Renal cortex interstitium (tissue), 11 donors: ENCODE measurements at regions not wholly inside any gene's neighbourhood (a gene's known extent, or its start where the extent isn't known, plus 50 kb on each side); places are given as distances from the start of the nearest gene placed in this dataset.

ENCODE experiments used
- DNase-seq, 11 donors: peaks; one replicate each; pipeline ENCODE4 v3.0.0-alpha.2; 2013; ENCODE audit warnings: low read depth in 9 of 11, low spot score in 4 of 11; ENCODE audit errors: extremely low read depth in 1 of 11

GRCh38 chr12:126492181-126492580, 1426.9 kb downstream of the AACS start:
- DNase-seq = no peak

DNA sequence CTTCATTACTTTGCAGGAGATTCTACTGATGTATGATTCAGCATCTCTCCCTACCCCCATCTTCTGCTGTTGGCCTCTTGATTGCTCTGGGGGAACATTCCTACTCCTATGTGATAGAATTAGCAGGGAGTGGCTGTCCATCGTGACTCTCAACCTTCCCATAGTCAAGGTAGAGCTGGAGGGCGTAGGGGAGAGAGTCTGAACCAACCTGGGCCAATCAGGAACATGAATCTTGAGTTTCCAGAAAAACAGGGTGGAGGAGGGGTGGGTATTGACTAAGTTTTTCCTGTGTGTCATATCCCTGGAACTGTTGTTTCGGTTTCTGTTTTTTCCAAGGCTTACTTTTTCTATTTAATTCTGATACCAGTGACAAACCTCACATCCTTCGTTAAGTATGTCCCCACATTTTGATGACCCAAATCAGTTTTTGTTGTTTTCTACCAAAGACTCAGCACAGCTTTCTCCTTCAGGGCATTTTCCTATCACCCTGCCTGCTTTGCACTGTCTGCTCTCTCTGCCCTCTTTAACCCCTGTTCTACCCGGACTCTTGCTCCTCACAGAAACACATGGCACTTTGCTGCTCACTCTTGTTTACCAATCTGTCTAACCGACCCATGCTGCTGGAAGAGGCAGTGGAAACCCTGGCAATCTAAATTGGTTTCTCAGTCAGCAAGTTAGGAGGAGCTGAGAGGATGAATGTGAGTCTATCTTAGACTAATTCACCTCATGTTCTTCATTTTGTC, 1428.3 kb downstream of the AACS start:
- no peak for DNase-seq

GRCh38 chr12:126496201-126496600, 1431.0 kb downstream of the AACS start:
- no peak for DNase-seq

- DNase-seq = no peak
Measured at GRCh38 chr12:126506426-126507182, 1441.4 kb downstream of the AACS start.

DNA sequence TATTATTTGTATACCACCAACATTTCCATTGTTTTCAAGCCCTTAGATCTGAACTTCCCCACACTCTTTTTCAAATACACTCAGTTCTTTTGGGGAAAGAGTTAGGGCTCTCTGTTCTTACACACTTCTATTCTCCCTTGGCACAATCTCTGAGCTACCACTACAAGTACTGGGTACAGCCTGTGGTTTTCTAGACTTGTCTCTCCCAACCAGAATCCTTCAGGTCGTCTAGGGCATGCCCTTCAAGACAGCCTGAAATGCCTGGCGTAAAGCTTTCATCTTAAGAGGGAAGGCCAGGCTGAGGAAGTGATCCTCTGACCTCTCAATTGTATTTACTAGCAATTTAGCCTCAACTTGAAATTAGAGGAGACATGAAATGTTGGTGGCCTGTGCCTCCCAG, 1442.0 kb downstream of the AACS start:
- no peak for DNase-seq

- no peak for DNase-seq
Measured at GRCh38 chr12:126509572-126509971, 1444.3 kb downstream of the AACS start.

DNA sequence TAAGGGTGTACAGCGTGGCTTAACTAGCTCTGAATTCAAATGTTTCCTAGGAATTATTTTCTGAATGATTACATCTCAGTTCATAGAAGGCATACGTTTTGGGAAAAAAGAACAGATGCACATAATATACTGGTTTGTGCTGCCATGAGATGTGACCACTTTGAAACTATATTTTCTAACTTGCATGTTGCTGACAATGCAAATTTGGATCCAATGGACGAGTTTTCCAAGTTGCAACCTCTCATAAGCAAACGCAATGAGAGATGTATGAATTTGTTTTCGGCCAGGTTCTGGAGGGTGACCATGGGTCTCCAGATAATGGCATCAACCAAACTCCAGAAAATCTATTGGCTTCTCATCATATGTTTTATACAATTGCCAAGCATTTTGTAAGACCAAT, 1445.4 kb downstream of the AACS start:
- DNase-seq = no peak

GRCh38 chr12:126512916-126513913, 1448.0 kb downstream of the AACS start:
- no peak for DNase-seq

DNA sequence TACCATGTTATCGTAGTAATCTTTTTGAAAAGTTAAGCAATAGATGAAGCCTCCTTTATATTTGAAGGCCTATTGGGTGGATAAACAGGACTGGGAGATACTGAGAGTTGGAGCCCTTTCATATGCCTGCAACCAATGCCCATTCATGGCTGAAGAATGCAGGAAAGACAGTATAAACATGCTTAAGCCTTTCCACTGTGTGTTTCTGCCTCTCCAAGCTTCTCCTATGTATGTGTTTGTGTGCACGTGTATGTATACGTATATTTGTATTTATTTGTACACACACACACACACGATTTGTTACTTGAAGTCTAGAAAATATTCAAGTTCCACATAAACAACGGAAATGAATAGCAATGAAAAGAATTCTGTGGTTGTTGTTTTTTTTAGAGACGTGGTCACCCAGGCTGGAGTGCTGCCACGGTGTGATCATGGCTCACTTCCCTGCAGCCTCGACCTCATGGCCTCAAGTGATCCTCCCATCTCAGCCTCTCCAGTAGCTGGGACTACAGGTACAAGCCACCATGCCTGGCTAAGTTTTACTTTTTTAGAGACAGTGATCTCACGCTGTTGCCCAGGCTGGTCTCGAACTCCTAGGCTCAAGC, 1453.5 kb downstream of the AACS start:
- no peak for DNase-seq

DNA sequence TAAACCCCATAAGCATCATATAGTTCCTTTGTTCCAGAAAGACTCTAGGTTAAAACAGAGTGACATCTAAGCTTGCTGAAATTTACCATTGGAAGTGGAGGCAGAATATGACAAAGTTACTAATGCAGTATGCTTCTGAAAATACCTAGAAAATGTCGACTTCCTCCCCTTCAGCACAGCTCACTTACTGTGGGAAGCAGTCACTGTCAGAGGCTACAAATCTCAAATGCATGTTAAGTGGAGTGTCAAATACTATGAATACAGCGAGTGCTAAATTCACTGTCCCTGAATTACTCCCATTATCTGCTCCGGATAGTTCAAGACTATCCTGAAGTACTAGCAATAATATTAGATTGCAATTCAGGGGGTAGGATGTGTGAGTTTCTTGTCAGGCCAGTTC, 1454.6 kb downstream of the AACS start:
- no peak for DNase-seq

DNA sequence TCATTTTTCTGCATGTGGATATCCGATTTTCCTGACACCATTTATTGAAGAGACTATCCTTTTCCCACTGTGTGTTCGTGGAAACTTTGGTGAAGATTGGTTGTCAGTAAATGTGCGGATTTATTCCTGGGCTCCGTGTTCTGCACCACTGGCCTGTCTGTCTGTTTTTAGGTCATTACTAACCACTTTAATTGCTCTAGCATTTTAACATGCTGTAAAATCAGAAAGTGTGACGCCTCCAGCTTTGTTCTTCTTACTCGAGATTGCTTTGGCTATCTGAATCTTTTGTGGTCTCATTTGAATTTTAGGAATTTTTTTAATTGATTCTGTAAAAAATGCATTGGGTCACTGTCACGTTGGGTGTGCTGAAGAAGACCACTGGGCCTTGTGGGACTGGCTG, 1458.7 kb downstream of the AACS start:
- DNase-seq = peak in 3 of 11 donors; percentile 12 to 28 (median 22)

DNA sequence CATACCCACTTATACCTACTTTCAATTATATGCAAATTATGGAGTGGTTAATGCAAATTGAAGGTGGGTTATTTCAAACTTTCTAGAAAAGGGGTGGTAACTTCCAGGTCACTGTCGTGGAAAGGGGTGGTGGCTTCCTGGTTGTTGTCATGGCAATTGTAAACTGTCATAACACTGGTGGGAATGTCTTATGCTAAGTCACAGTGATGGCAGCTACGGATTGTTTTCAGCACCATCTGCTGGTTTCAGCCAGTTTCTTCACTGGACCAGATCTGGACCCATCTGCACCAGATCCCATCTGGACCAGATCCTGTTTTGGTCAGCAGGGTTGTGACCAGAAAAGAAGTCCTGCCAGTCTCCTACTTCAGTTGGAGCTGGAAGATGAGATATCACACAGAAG, 1469.3 kb downstream of the AACS start:
- no peak for DNase-seq

GRCh38 chr12:126534942-126535341, 1469.7 kb downstream of the AACS start:
- DNase-seq = no peak

DNA sequence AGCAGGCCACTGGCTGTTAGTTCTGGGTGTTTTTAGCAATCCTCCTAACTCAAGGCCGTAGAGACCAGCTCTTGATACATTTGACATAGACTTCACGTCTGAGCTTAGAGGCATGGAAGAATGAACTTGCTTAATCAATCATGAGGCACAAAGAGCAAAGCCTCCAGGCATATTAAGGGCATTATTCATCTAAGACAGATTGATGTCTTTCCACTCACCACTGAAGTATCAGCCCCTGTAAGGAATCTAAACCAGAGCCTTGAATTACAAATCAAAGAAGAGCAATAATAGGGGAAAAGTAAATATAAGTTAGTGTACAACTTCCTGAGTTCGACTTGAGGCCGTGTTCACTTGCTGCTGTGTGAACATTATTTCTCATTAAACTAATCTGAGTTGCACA, 1470.7 kb downstream of the AACS start:
- peak in 3 of 11 donors; percentile 11 to 31 (median 25) for DNase-seq

- no peak for DNase-seq
Measured at GRCh38 chr12:126537961-126538530, 1472.8 kb downstream of the AACS start.

- DNase-seq = no peak
Measured at GRCh38 chr12:126538888-126539287, 1473.7 kb downstream of the AACS start.

DNA sequence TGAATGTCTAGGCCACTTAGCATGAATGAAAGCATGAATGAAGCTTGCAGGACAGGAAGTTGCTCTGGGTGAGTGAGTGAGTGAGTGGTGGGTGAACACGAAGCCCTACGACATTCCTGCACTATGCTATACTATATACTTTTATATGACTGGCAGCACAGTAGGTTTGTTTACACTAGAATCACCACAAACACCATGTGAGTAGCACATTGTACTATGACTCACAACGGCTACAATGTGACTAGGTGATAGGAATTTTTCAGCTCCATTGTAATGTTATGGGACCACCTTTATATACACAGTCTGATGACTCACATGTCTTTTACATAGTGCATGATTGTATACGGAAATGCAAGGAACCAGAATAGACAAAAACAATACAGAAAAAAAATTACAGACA, 1480.2 kb downstream of the AACS start:
- DNase-seq = no peak

DNA sequence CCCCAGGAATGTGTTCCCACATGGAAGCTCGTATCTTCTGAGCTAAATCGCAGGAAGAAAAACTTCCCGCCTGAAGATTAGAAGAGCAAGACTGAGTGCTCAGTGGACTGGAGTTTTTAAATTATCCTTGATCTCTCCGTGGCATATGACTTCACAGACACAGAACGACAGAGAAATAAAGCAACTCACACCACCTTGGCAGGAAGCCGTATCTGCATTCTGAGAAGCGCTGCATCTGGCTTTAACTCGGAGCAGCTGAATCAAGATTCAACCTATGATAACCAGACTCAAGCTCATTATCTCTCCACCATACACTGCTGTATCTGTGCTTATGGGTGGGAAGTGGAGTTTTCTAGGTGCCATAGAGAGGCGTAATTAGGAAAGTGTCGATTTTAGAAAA, 1482.7 kb downstream of the AACS start:
- DNase-seq = no peak

GRCh38 chr12:126551869-126552268, 1486.6 kb downstream of the AACS start:
- no peak for DNase-seq
